Smooth muscle cell (in vitro differentiated cells): ENCODE measurements at regions not wholly inside any gene's neighbourhood (a gene's known extent, or its start where the extent isn't known, plus 50 kb on each side); places are given as distances from the start of the nearest gene placed in this dataset.
"Not testable (repeated sequence)": the region's sequence is repeated elsewhere in the genome, so short reads cannot be mapped to it uniquely, and the experiment has no call there.

Source experiments
- DNase-seq: peaks from one replicate; lab custom pipeline; 2025; ENCODE audit not compliant: unreplicated experiment; lab: John Stamatoyannopoulos, UW
- H2AFZ ChIP-seq: fragments of 200-600 bp; sonication (generic); 2 replicates; pipeline ENCODE4 v1.6.0; 2016; ENCODE audit warnings: antibody characterized with exemption, low read depth, mild to moderate bottlenecking
- H3F3A ChIP-seq: fragments of 200-600 bp; sonication (generic); 2 replicates; pipeline ENCODE4 v1.6.0; 2017; ENCODE audit warnings: antibody characterized with exemption, low read depth
- H3K27ac ChIP-seq: fragments of 200-600 bp; sonication (generic); 2 replicates; pipeline ENCODE4 v1.5.1; 2016; ENCODE audit warnings: low read depth, mild to moderate bottlenecking
- H3K27me3 ChIP-seq: fragments of 200-600 bp; sonication (generic); 2 replicates; pipeline ENCODE4 v1.6.1; 2016; ENCODE audit warnings: low read depth, mild to moderate bottlenecking
- H3K36me3 ChIP-seq: fragments of 200-600 bp; sonication (generic); 2 replicates; pipeline ENCODE4 v1.5.1; 2016; ENCODE audit warnings: low read depth
- H3K4me1 ChIP-seq: fragments of 200-600 bp; sonication (generic); 2 replicates; pipeline ENCODE4 v1.5.1; 2016; ENCODE audit warnings: low read depth
- H3K4me2 ChIP-seq: fragments of 200-600 bp; sonication (generic); 2 replicates; pipeline ENCODE4 v1.6.0; 2016; ENCODE audit warnings: mild to moderate bottlenecking
- H3K4me3 ChIP-seq: fragments of 200-600 bp; sonication (generic); 2 replicates; pipeline ENCODE4 v1.5.1; 2016; ENCODE audit warnings: mild to moderate bottlenecking
- H3K79me2 ChIP-seq: fragments of 200-600 bp; sonication (generic); 2 replicates; pipeline ENCODE4 v1.6.0; 2016; ENCODE audit warnings: low read depth, mild to moderate bottlenecking
- H3K9ac ChIP-seq: fragments of 200-600 bp; sonication (generic); 2 replicates; pipeline ENCODE4 v1.6.0; 2016; ENCODE audit warnings: low read depth
- H3K9me3 ChIP-seq: fragments of 200-600 bp; sonication (generic); replicated peaks from 2 replicates; pipeline ENCODE4 v1.5.1; 2016; ENCODE audit warnings: low read depth
- H4K20me1 ChIP-seq: fragments of 200-600 bp; sonication (generic); 2 replicates; pipeline ENCODE4 v1.6.0; 2016; ENCODE audit warnings: low read depth
- CTCF ChIP-seq: fragments of 200-600 bp; sonication (generic); IDR thresholded peaks from 2 replicates; pipeline ENCODE4 v1.5.1; 2017; ENCODE audit warnings: borderline replicate concordance, mild to moderate bottlenecking, antibody characterized with exemption; ENCODE audit not compliant: insufficient read depth, poor library complexity, severe bottlenecking
- WGBS: methylation state at CpG from one replicate; pipeline ENCODE4 v1.1.7; 2016; ENCODE audit warnings: low lambda C conversion rate; 5-methylcytosine and 5-hydroxymethylcytosine counted together

GRCh38 chr13:52565324-52565723, 76.9 kb upstream of the HNRNPA1L2 start:
- H2AFZ ChIP-seq, H3K9ac ChIP-seq, H3K9me3 ChIP-seq, H3K79me2 ChIP-seq, H3K4me1 ChIP-seq, H3K27ac ChIP-seq, H3K4me3 ChIP-seq, H3F3A ChIP-seq, H4K20me1 ChIP-seq, H3K4me2 ChIP-seq, H3K36me3 ChIP-seq, H3K27me3 ChIP-seq, DNase-seq: not testable (repeated sequence)
- WGBS: 82% methylated on average over 4 of the region's 4 CpGs

- H3K27ac ChIP-seq, H3K79me2 ChIP-seq, H3F3A ChIP-seq, DNase-seq, H3K9me3 ChIP-seq, H3K36me3 ChIP-seq, H3K9ac ChIP-seq, H3K27me3 ChIP-seq, H2AFZ ChIP-seq, H4K20me1 ChIP-seq, H3K4me1 ChIP-seq, H3K4me3 ChIP-seq: not testable (repeated sequence)
- peak; percentile 44 for TF ChIP-seq CTCF
- H3K4me2 ChIP-seq: peak overlapping the region; percentile 74
- 2% methylated on average over 3 of the region's 9 CpGs for WGBS
Measured at GRCh38 chr13:52569904-52570602, 72.2 kb upstream of the HNRNPA1L2 start.

- H3K27me3 ChIP-seq, H4K20me1 ChIP-seq, H3K9ac ChIP-seq, H3K4me1 ChIP-seq, H3K27ac ChIP-seq, H3K4me2 ChIP-seq, H2AFZ ChIP-seq, H3K79me2 ChIP-seq, H3F3A ChIP-seq, H3K36me3 ChIP-seq, DNase-seq, H3K4me3 ChIP-seq, H3K9me3 ChIP-seq: not testable (repeated sequence)
- WGBS: 91% methylated on average over 3 of the region's 3 CpGs
Measured at GRCh38 chr13:52571163-52571562, 71.1 kb upstream of the HNRNPA1L2 start.

- H3K4me2 ChIP-seq, H3F3A ChIP-seq, H3K9me3 ChIP-seq, H3K9ac ChIP-seq, H2AFZ ChIP-seq, H3K27ac ChIP-seq, H3K27me3 ChIP-seq, H3K79me2 ChIP-seq, H4K20me1 ChIP-seq, H3K4me3 ChIP-seq, H3K4me1 ChIP-seq, H3K36me3 ChIP-seq, DNase-seq: not testable (repeated sequence)
- WGBS: 48% methylated on average over 2 of the region's 2 CpGs
Measured at GRCh38 chr13:52582962-52583361, 59.3 kb upstream of the HNRNPA1L2 start.
